DMS79 (cell line): ENCODE measurements at regions not wholly inside any gene's neighbourhood (a gene's known extent, or its start where the extent isn't known, plus 50 kb on each side); places are given as distances from the start of the nearest gene placed in this dataset.

Experiments
- DNase-seq: peaks from one replicate; lab custom pipeline; 2025; lab: John Stamatoyannopoulos, UW

- DNase-seq = no peak
Measured at GRCh38 chr18:61082976-61083630, 250.1 kb upstream of the CDH20 start.

GRCh38 chr18:61085036-61085435 lies 248.2 kb upstream of the CDH20 start:
- no peak for DNase-seq

- no peak for DNase-seq
Measured at GRCh38 chr18:61085761-61086160, 247.5 kb upstream of the CDH20 start.

DNA sequence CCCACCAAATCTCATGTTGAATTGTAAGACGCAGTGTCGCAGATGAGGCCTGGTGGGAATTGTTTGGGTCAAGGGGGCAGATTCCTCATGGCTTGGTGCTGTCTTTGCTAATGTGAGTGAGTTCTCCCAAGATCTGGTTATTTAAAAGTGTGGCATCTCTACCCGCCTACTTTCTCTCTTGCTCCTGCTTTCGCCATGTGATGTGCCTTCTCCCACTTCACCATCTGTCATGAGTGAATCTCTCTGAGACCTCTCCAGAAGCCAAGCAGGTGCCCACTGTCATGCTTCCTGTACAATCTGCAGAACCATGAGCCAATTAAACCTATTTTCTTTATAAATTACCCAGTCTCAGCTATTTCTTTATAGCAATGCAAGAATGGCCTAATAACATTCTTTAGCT lies 246.6 kb upstream of the CDH20 start:
- DNase-seq = no peak

DNA sequence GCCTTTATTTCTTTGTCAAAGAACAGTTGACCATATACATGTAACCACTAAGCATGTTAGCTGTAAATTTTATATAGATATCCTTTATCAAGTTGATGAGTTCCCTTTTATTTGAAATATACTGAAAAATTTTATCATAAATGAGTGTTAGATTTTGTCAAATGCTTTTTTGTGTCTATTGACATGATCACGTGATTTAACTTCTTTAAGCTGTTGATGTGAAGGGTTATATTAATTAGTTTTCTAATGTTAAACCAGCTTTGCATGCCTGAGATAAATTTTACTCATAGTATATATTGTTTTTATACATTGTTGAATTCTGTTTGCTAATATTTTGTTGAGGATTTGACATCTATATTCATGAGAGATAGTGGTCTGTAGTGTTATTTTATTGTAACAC lies 241.9 kb upstream of the CDH20 start:
- DNase-seq = no peak

DNA sequence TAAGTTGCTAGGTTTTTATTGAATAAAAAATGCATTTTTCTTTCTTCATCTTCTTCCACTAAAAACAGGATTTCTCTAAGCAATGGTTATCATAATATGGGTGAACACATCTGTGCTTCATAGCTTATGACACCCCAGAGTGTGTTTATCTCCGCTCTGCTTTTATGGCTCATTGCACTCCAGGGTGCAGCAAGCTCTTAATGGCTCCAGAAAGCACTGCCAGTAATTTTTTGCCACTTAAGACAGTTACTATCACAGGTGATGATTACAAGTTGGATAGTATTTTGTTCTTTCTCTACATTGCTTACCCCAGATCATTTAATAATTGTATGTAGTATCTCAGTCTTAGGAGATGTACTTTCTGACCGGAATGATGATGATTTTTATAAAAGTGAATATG lies 239.3 kb upstream of the CDH20 start:
- DNase-seq = no peak

- no peak for DNase-seq
Measured at GRCh38 chr18:61096226-61096625, 237.0 kb upstream of the CDH20 start.

DNA sequence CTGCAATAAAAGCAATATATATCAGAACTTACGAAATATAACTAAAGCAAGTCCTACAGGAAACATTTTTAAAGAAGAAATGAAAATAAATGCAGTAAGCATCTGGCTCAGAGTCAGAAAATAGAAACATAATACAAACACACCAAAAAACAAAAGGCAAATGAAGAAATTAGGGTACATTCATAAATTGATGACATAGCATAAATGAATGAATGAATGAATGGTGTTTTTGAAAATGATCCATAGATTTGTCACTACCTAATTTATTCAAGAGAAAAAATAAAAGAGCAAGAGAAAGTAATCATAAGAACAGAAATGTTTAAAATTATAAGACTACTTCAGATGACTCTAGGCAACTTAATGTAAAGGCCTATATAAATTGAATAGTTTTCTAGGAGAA lies 226.1 kb upstream of the CDH20 start:
- no peak for DNase-seq

DNA sequence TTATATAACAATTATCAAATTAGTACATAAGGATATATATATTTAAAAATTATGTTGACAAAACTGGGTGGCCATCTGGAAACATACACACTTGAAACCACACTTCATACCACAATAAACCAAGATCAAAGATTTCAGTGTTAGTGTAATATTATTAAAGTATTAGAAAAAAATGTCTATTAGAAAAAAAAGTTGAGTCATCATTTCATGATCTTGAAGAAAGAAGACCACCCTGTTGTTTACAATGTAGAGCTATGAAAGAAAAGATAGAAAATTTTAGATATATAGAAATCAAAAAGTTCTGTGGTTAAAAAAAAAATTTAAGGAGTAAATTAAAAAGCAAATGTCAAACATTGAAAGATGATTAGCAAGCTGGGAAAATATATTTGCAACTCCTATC lies 224.5 kb upstream of the CDH20 start:
- no peak for DNase-seq

DNA sequence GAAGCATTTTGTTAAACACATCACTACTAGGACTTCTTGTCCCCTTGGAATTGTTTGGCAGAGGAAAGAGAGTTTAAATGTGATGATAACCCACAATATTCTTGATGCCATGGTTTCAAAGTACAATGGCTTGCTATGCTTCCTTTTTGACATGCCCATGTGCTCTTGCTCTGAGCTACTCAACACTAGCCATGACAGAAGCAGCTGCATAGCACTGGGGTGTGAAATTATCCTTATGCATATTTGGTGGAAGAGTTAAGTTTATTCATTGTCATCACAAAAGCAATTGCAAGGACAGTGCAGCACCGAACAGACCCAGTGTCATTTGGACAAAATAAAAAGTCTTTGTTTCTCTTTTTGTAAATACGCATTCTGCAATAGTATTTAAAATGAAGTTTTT lies 209.9 kb upstream of the CDH20 start:
- DNase-seq = no peak

GRCh38 chr18:61127714-61128467 lies 205.3 kb upstream of the CDH20 start:
- no peak for DNase-seq

GRCh38 chr18:61129001-61129400 lies 204.2 kb upstream of the CDH20 start:
- DNase-seq = no peak

- DNase-seq = no peak
Measured at GRCh38 chr18:61132031-61132430, 201.2 kb upstream of the CDH20 start.

DNA sequence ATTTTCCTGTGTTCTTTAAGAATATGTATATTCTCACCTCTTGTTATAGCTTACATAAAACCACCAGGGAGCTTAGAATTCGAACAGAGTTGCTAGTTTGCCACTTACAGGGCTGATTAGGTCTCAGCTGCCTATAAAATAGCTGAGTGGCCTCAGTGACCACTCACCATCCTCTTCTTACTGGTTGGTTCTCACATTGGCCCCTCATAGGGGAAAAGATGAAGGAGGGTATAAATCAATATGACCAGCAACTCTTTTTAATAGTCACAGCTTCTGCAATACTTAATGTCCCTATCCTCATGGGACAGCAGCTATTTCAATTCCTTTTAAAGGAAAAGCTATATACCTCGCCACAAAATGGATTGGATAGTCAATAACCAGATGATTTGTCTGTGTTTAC lies 199.4 kb upstream of the CDH20 start:
- no peak for DNase-seq

DNA sequence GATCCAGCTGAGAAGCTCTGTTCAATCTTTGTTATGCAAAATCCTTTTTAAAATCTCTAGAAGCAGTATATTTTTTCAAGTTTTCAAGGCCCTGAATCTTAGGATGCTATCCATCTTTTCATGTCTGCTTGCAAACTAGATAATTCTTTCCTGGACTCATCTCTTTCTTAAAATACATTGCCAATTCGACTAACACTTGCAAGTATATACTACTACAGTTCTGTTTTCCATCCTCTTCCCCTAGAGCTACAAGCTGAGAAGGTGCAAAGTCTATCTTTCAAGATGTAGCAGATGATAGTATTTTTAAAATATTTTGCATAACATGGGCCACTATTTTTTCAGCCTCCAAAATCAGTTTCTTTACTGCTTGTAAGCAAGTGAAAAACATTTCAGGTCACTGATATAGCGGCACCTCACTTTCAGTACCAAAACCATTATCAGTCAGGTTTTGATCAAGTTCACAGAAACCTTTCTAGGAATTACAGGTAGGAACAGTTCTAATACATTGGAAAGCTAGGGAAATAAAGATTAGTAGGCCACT lies 196.4 kb upstream of the CDH20 start:
- no peak for DNase-seq

GRCh38 chr18:61141691-61142090 lies 191.5 kb upstream of the CDH20 start:
- no peak for DNase-seq

DNA sequence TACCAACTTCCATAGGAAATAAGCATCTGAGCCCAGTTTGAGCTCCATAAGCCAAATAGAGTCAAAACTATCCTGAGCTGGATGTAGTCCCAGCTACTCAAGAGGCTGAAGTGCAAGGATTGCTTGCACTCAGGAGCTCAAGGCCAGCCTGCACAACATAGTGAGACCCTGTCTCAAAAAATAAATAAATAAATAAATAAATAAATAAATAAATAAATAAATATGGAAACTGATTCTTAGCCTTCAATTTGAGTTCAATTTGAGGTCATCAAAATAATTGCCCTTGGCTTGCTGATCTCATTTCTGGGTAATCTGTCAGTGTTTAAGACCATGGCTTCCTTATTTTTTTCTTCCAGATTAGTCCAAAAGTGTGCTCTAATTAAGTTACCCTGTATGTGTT lies 184.9 kb upstream of the CDH20 start:
- DNase-seq = no peak

GRCh38 chr18:61149786-61150185 lies 183.4 kb upstream of the CDH20 start:
- DNase-seq = no peak

GRCh38 chr18:61153571-61153970 lies 179.7 kb upstream of the CDH20 start:
- DNase-seq = no peak

DNA sequence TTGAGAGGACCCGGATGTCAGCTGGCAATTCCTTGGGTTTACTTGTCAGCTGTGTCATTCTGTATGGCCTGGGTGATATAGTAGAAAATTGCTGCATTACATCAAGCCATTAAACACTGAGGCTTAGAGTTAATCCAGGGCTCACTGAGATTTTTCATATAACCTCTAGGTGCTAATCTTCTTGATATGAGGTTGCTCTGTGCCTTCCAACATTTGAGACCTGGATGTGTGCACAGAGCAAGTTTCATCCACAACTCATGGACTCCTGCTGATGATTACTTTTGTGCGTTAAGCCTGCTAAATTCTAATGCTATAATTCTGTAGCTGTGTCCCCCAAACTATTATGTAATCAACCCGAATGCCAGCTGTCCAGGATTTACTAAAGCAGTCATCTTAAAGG lies 178.4 kb upstream of the CDH20 start:
- no peak for DNase-seq

- DNase-seq = no peak
Measured at GRCh38 chr18:61155586-61155985, 177.6 kb upstream of the CDH20 start.

DNA sequence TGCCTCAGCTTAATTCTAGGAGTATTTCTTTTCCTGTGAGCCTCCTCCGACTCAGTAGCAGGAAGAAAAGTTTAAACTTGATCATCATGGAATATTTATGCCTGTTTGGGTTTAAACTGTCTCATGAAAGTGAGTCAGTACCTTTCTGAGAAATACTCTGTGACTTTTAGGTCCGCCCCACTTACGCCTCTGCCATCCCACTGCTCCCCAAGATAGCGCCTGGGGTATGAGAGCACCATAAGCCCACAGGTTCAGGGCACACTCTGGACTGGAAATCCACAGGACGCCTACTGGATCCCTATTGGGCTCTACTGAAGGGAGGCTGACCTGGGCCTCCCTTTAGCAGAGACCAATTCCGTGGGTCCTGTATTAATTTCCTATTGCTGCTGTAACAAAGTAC lies 175.8 kb upstream of the CDH20 start:
- DNase-seq = no peak

GRCh38 chr18:61159246-61159645 lies 174.0 kb upstream of the CDH20 start:
- no peak for DNase-seq

- DNase-seq = no peak
Measured at GRCh38 chr18:61164321-61164720, 168.9 kb upstream of the CDH20 start.
